SH-SY5Y (cell line): ENCODE measurements at regions not wholly inside any gene's neighbourhood (a gene's known extent, or its start where the extent isn't known, plus 50 kb on each side); places are given as distances from the start of the nearest gene placed in this dataset.

ENCODE experiments used
- GATA2 ChIP-seq: IDR thresholded peaks from 2 replicates; pipeline ENCODE4 v1.6.1; 2011; ENCODE audit warnings: mild to moderate bottlenecking, low read depth, low read length
- GATA3 ChIP-seq: IDR thresholded peaks from 2 replicates; pipeline ENCODE4 v1.6.1; 2011; ENCODE audit warnings: low read depth, mild to moderate bottlenecking, low read length, moderate library complexity

DNA sequence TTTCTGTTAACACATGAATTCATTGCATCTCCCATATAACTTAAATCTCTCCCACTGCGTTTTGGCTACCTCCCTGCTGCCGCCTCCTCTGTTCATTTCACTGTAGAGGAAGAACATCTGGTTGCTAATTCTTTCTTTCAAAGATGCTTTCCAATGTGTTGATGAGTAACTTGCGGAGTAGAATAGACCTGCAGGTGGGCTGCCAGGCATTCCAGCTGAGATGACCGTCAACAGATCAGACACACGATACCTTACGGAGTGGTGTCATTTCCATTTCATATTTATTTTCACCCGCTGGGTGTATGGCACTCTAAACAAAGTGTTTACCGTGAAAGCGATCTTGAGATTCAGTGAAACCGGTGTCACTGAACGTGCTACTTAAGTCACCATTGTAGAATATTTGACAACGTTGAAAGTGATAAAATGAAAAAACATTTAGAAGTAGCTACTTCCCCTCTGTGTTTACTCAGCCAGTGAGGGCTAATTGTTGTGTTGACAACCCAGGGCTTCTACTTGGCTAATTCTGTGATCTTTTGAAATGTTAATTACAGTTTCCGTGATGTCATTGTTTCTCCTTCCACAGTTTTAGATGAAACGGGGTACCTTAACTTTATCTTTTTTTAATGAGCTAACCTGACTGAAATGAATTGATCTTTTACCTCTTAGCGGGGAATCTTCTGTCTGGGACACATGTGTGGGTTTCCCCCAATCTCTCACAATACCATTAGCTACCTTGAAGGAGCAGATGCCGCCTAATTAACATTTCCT, 228.5 kb upstream of the ARGLU1 start:
- TF ChIP-seq GATA2 (no peak), GATA3 (no peak)
